Stimulated activated CD4-positive, alpha-beta T cell treated with anti-CD3 and anti-CD28 coated beads, Interleukin-2, amount 100 ng/mL, for 24 hours (primary cell): ENCODE measurements at regions not wholly inside any gene's neighbourhood (a gene's known extent, or its start where the extent isn't known, plus 50 kb on each side); places are given as distances from the start of the nearest gene placed in this dataset.

Source experiments
- DNase-seq, 2 donors: peaks; one replicate each; pipeline ENCODE4 v3.0.0-alpha.2; 2020

DNA sequence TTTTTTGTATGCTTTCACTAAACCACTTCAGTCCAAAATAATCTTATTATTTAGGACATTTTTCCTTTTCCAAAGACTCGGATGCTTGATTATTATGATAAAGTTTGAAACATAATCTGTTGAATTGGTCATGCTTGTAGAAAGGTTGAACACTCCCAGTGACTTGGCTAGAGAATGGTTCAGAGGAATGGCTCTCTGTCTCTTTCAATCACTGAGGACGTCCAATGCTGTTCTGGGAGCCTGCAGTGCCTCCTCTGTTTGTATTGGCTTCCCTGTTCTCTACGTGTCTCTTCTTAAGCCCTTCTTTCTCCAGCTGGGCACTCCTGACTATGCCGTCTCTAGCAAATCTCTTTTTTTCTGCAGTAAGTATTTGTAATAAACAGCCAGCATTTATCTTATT is 369.0 kb upstream of the DYNLRB2 start:
- no peak for DNase-seq

DNA sequence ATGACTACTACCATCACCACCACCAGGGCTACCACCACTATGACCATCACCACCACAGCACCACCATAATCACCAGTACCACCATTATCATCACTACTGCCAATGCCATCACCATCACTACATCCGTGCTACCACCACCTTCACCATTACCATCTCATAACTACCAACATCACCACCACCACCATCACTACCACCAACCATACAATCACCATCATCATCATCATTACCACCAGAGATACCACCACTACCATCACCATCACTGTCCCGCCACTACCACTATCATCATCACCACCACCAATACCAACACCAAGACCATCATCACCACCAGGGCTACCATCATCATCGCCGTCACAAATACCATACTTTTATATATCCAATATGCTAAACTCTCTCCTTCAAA is 369.6 kb upstream of the DYNLRB2 start:
- no peak for DNase-seq

- DNase-seq, result no peak
Measured at GRCh38 chr16:80167657-80168390, 373.0 kb upstream of the DYNLRB2 start.

GRCh38 chr16:80166082-80166481 is 374.7 kb upstream of the DYNLRB2 start:
- no peak for DNase-seq

GRCh38 chr16:80164966-80165550 is 375.7 kb upstream of the DYNLRB2 start:
- no peak for DNase-seq

- no peak for DNase-seq
Measured at GRCh38 chr16:80163339-80163738, 377.5 kb upstream of the DYNLRB2 start.

DNA sequence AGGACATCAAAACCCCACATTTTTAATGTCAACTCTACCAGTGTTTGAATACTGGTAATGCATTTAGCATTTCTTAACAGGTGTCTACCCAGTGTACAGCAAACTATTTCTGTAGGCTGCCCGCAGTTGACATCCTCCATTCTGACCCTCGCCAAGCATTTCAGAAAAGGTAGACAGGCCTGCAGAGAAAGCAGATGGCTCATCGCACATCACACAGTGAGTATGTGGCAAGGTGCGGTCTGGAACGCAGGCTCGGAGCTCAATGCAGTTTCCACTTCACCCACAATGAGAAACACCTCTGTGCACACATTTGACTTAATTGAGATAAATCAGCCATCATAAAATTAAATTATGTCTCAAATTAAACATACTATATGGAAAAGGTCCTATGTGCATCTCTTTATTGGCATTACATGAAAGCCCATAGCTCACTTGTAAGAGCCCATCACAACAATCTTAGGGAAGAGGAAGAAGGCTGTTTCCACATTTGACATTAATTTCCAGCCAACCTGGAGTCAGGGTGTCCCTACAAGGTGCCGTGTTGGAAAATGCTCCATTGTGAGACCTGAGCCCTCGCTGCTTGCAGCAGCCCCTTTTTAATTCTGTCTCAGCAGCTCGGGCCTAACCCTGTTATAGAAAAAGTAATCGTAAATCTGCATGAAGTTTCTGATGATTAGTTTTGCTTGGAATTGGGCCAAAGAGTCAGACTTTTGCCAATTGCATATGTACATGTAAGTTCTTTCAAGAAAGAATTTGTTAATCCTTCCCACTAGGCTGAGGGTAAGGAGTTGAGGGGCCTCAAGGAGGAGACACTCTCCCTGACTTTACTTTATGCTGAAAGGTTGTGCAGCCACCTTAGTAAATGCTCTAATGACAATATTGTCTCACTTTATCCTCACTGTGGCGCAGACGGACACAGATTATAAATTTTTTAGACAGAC is 378.7 kb upstream of the DYNLRB2 start:
- DNase-seq, result no peak

DNA sequence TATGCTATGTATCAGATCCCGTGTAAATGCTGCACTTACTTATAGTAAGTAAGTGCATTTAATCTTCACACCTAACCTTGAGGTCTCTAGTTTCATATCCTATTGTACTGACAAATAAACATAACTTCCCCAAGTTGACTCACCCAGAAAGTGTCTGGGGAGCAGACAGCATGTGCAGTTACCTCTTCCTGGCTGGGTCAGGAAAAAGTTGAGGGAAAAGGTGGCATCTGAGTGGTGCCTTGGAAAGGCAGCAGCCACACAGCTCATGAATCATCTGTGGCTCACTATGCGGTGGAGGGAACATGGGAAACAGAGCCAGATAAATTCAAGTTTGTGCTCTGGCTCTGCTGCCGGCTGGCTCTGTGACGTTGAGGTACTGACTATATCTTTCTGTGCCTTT is 382.0 kb upstream of the DYNLRB2 start:
- no peak for DNase-seq

GRCh38 chr16:80151722-80152111 is 389.1 kb upstream of the DYNLRB2 start:
- no peak for DNase-seq

GRCh38 chr16:80150978-80151721 is 389.6 kb upstream of the DYNLRB2 start:
- DNase-seq, result no peak

DNA sequence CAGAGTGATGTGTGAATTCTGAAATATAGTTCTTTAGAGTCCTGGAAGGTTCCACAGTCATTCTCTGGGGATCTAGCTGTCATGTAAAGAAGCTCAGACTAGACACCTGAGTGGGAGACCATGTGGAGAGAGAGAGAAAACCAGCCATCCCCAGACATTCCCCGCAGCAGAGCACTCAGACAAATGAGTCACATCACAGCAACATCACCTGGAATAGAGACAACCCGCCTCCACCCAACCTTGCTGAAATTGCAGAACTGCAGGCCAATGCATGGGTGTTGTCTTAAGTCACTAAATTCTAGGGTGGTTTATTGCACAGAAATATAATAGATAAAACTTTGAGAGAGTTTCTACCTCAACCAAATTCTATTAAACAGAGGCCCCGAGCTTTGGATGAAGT is 392.0 kb upstream of the DYNLRB2 start:
- DNase-seq, result no peak

DNA sequence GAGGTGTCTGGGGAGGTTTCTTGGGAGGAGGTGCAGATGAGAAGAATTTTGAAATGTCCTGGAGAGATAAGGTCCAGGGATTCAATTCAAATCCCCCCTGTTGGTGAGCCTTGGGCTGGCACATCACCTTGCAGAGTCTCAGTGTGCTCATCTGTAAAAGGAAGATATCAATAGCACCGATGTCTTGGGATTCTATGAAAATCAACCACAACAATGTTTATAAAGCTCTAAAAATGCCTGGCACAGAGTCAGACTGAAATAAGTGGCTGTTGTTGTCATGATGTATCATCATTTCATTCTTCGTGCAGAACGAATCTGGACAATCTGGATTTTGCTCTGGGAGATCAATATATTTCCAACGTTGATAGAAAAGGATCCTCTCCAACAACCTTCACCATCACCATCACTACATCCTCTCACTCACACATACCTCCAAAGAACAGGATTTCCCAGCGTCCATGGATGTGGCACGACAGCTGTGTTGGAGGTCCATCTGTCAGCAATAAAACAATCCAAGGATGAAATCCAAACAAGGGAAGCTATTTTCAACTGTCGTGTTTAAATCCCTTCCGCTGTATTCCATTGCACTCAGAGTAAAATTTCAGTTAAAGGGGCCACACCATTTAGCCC is 393.7 kb upstream of the DYNLRB2 start:
- no peak for DNase-seq

DNA sequence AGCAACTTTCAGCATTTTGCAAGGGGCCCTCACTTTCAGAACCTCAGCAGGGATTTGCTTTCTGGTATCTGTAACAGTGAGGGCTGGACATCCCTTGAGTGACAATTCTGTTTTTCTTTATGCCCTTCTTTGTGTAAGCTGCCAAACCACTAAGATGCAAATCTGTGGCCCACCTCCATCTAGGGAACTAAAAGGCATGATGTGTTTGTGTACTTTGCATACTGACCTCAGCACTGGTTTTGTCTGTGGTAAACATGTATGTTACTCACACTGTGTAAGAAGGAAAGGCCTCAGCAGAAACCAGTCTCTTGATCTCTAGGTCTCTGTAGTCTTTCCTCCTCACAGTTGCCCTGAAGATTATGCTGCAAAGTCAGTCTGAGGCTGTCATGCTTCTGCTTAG is 396.6 kb upstream of the DYNLRB2 start:
- DNase-seq, result no peak

DNA sequence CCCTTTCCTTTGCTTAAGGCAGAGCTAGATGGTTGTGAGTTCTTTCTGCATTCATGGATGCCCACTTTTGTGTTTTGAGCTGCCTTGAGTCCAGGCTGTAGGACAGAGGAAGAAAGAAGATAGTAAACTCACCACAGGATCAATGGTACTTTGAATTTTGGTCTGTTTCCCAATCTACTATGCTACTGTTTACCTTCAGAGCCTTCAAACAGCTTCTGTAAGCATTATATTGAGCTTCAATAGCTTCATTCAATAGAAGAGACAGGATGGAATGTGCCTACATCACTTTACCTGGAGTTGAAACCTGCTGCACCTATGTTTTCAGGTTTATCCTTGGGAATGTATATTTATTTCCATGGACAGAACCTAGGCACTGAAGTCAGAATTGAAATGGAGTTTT is 397.9 kb upstream of the DYNLRB2 start:
- DNase-seq, result no peak

- DNase-seq, result no peak
Measured at GRCh38 chr16:80142281-80142680, 398.5 kb upstream of the DYNLRB2 start.

DNA sequence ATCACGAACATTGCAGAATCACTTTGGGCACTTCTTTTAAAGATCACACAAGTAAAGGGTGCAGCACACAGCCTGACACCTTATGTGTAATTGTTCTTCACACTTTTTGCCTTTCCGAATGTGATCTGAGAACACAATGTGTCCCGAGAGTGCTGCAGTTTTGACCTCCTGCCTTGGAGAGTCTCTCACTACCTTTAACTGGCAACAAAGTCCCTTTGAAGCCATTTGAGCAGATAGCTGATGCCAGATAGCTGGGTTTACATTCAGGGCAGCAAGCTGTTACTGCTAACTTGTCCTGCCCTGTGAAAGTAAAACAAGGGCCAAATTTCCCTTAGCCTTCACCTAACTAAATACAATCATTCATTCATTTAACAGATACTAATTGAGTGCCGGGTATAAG is 411.0 kb upstream of the DYNLRB2 start:
- DNase-seq, result no peak

DNA sequence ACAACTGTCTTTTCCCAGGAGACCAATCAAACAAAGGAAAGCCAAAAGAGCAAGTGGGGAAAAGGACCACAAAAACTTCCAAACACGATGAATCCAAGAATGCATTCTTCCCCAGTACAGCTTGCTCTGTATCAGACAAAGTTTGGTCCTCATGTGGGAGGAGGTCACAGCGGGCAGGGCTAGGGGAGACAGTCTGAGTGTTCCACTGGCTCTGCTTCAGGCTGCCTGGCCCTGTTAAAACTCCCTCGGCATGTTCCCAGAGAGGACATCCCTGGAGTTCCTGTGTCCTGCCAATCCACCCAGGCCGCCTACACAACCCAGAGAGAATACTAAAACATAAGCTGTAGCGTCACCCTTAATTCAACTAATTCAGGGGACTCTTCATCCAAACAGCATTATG is 415.1 kb upstream of the DYNLRB2 start:
- no peak for DNase-seq

GRCh38 chr16:80123189-80123588 is 417.6 kb upstream of the DYNLRB2 start:
- no peak for DNase-seq

GRCh38 chr16:80122115-80122514 is 418.7 kb upstream of the DYNLRB2 start:
- DNase-seq, result no peak

GRCh38 chr16:80121522-80121909 is 419.3 kb upstream of the DYNLRB2 start:
- DNase-seq, result no peak

- DNase-seq, result no peak
Measured at GRCh38 chr16:80120899-80121521, 419.8 kb upstream of the DYNLRB2 start.

DNA sequence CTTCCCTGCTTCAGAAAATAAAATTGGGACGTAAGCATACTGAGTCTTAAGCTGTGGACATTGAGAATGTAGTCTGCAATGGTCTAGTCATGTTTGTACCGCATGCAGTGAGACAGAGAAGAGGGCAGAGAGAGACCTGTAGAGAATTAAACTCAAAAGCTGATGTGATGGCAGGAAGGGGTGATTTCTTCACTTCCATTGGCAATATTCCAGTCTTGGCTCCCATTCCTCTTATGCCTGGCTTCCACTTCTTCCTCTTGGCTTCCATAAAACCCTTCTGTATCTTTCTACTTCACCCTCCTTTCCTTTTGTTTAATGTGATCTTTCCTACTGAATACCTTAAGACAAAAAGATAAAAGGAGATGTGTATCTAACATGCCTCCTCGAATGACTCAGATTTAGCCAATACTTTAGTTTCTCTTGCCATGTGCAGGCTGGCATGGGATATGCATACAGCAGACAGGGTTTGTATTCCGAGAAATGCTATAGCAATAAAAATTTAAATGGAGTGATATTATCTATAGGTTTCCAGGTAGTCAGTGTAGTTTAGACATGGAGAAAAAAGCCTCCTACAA is 423.1 kb upstream of the DYNLRB2 start:
- DNase-seq, result no peak
